HG03354 (cell line): ENCODE measurements at regions not wholly inside any gene's neighbourhood (a gene's known extent, or its start where the extent isn't known, plus 50 kb on each side); places are given as distances from the start of the nearest gene placed in this dataset.
"Not testable (repeated sequence)": the region's sequence is repeated elsewhere in the genome, so short reads cannot be mapped to it uniquely, and the experiment has no call there.

ENCODE experiments used
- ATAC-seq: cut with Tn5 transposase; IDR thresholded peaks from one replicate; pipeline ENCODE4 v1.9.1; 2021; ENCODE audit warnings: mild to moderate bottlenecking; ENCODE audit not compliant: unreplicated experiment, poor library complexity, severe bottlenecking

GRCh38 chr1:102550729-102551384, 554.1 kb upstream of the OLFM3 start:
- ATAC-seq = peak; percentile 63

GRCh38 chr1:102546251-102546650, 549.5 kb upstream of the OLFM3 start:
- ATAC-seq = no peak

- no peak for ATAC-seq
Measured at GRCh38 chr1:102535829-102536505, 539.2 kb upstream of the OLFM3 start.

GRCh38 chr1:102531036-102531435, 534.3 kb upstream of the OLFM3 start:
- no peak for ATAC-seq

- ATAC-seq = no peak
Measured at GRCh38 chr1:102529446-102529845, 532.7 kb upstream of the OLFM3 start.

GRCh38 chr1:102500758-102501157, 504.0 kb upstream of the OLFM3 start:
- no peak for ATAC-seq

GRCh38 chr1:102498929-102499328, 502.2 kb upstream of the OLFM3 start:
- no peak for ATAC-seq

GRCh38 chr1:102497810-102498209, 501.1 kb upstream of the OLFM3 start:
- ATAC-seq = not testable (repeated sequence)

GRCh38 chr1:102472520-102472919, 475.8 kb upstream of the OLFM3 start:
- no peak for ATAC-seq

- no peak for ATAC-seq
Measured at GRCh38 chr1:102470767-102471166, 474.0 kb upstream of the OLFM3 start.

GRCh38 chr1:102466487-102466886, 469.8 kb upstream of the OLFM3 start:
- ATAC-seq = no peak

GRCh38 chr1:102463328-102463727, 466.6 kb upstream of the OLFM3 start:
- ATAC-seq = no peak

- not testable (repeated sequence) for ATAC-seq
Measured at GRCh38 chr1:102442317-102442716, 445.6 kb upstream of the OLFM3 start.

- no peak for ATAC-seq
Measured at GRCh38 chr1:102435483-102435882, 438.8 kb upstream of the OLFM3 start.

- no peak for ATAC-seq
Measured at GRCh38 chr1:102434421-102434820, 437.7 kb upstream of the OLFM3 start.

GRCh38 chr1:102431253-102431652, 434.5 kb upstream of the OLFM3 start:
- no peak for ATAC-seq

- ATAC-seq = no peak
Measured at GRCh38 chr1:102420034-102420433, 423.3 kb upstream of the OLFM3 start.
